HG03097 (cell line): ENCODE measurements at regions not wholly inside any gene's neighbourhood (a gene's known extent, or its start where the extent isn't known, plus 50 kb on each side); places are given as distances from the start of the nearest gene placed in this dataset.

Experiments
- ATAC-seq: cut with Tn5 transposase; IDR thresholded peaks from one replicate; pipeline ENCODE4 v1.9.1; 2021; ENCODE audit not compliant: unreplicated experiment, low FRiP score

DNA sequence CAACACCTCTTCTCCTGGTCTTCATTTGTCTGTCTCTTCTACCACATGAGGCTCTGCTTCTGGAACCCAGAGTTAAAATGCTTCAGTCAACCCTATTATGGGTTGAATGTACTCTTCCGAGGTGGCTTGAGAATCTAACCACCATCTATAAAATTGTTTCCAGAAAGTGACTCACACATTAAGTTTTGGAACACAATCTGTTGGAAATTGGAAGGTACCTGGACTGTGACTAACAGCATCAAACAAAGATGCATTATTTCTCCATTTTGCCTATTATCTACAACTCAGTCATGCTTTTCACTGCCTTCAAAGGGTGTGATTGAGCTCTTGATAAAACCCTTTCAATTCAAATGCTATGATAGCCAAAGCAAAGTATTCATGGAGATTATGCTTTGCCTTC is 499.0 kb upstream of the SEMA6D start:
- no peak for ATAC-seq

DNA sequence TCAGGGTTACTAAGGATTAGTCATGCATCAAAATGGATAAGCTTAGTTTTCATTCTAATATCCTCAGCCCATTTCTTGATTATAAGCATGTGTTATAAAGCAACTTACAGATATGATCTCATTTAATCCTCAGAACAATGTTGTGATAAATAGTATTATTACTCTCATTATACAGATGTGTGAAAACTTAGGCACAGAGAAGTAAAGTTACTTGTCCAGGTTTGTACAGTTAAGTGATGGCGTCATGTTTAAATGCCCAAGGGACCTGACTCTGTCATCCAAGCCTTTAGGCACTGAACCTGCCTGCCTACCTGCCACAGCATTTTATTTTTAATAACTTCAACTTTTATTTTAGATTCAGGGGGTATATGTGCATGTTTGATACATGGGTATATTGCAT is 472.9 kb upstream of the SEMA6D start:
- no peak for ATAC-seq

DNA sequence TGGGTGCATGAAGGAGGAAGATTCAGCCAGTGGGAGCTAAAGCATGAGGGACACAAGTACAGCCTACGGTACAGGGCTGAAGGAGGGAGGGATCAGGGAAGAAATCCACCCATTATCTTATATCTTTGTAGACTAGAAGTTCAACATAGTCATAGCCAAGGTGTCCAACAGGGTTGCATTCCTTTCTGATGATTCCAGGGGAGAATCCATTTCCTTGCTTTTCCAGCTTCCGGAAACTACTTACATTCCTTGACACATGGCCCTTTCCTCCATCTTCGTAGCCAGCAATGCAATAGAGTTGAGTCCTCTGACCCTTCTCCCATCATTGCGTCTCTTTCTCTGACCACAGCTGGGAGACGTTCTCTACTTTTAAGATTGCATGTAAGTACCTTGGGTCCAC is 471.0 kb upstream of the SEMA6D start:
- no peak for ATAC-seq

DNA sequence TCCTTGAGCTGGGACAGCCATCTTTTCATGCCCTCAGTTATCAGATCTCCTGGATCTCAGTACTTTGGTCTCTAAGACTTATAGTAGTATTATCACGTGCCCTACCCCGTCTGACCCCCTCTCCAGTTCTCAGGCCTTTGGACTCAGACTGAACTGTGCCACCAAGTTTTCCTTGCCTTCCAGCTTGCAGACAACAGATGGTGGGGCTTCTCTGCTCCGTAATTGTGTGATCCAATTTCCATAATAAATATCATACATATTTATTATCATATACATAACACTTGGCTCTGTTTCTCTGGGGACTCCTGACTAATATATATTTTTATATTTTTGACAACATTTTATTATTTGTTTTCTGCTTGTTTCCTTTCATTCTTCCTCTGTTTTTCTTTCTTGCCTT is 458.8 kb upstream of the SEMA6D start:
- ATAC-seq: no peak

DNA sequence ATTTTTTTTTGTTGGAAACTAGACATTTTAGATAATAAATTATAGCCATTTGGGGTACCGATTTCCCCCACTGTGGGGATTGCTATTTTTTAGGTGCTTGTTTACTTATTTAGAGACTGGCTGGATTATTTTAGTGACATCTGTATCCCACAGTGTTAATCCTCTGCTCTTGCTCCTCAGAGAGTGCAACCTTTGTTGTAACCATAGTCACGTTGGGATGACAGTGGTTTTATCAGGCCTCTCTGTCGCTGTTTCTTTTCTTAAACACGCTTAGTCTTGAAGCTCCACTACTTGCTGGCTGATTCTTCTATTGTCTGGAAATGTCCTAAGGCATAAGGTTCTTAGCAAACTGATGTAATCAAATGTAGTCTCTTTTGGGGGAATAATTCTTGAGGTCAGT is 451.6 kb upstream of the SEMA6D start:
- no peak for ATAC-seq

DNA sequence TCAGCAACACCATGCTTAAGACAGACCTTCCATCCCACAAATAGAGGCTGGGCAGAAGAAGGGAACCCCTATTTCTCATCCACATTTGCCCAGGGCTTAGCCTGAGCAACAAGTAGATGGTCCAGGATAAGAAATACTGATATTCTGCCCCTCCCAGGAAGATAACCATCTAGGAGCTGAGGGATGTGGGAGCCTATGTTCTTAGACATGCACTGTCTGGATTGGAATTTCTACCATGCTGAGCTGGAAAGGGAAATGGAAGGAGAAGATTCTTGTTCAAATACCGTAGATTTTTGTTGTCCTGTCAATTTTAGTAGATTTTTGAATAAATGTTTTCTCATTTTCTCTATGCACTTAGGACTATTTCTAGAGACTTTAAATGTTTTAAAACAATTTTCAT is 450.7 kb upstream of the SEMA6D start:
- ATAC-seq: no peak

DNA sequence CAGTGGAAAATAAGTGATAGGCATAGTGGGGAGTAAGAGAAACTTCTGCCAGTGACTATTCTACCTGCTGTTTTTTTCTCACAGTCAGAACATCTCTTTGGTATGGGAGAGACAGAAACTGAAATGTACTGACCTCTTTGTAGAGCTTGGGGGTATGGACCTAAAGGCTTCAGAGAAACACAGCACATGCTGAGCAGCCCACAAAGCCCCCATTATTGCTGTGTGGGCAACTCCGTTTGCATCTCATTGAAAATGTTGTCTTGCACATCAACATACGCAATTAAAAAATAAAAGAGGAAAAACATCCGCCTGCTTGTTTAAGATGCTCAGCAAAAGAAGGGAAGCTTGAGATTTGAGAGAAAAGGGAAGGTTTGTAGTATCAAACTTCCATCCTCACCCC is 443.4 kb upstream of the SEMA6D start:
- no peak for ATAC-seq

DNA sequence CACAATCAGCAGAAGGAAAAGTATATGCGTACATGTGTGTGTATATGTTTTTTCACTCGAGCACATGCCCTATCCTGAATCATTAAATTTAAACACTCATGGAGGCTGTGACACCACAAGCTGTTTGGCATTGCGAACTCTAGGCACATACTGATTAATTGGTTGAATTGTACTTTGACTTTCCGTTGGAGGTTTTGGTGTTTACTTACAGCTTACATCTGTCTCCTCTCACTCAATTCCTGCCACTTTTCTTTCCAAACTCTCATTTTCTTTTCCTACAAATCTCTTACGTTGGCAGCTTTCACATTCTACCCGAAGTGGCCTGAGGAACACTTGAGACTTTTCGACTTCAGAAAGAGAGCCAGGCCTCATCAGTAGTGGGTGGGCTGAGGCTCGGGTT is 434.1 kb upstream of the SEMA6D start:
- ATAC-seq: no peak

DNA sequence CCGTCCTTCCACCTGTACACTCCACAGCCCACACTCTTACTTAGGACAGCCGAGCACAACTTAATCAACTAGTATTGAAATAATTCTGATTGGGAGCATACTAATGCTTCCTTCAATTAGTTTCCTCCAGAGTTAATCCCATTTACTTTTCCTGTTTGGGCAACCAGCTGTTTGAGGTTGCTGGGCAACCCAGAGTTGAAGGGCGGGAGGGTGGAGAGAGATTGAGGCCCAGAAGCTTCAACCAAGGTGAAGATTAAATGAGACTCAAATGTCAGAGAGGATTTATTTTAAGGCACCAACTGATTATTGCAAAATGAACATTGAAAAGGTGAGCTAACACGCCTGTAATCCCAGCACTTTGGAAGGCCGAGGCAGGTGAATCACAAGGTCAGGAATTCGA is 428.5 kb upstream of the SEMA6D start:
- ATAC-seq: no peak

DNA sequence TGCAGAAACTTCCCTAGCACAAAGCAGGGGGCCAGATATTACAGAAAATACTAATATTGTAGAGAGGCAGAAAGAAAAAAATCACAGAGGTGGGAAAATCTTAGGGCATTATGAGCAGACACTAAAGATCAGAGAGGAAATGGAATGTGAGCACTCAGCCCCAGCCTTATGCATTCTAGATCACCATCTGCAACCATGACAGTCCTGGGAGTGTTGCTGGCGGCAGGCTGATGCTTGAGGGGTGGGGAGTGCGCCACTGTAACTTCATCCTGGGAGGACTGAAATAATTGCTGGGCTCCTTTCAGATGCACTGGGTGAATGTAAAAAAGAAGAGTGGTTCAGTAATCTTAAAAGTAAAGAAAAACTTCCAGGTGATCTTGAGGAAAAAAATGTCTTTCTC is 427.6 kb upstream of the SEMA6D start:
- no peak for ATAC-seq

DNA sequence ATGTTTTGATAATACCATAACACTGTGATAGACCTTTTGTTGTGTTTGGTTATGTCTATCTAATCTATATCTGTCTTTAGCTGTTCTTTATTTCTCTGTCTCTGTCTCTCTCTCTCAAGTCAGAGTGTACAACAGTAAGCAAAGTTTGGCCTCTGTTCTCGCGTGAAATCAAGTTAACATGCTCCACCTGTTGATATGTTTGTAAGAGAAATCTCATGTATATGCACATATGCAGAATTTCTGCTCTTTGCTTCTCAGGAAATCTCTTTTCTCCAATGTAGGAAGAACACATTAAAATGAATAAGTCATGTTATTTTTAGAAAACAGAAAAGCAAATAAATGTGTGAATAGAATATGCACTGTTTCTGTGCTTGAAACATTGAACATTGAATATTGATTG is 425.5 kb upstream of the SEMA6D start:
- no peak for ATAC-seq

DNA sequence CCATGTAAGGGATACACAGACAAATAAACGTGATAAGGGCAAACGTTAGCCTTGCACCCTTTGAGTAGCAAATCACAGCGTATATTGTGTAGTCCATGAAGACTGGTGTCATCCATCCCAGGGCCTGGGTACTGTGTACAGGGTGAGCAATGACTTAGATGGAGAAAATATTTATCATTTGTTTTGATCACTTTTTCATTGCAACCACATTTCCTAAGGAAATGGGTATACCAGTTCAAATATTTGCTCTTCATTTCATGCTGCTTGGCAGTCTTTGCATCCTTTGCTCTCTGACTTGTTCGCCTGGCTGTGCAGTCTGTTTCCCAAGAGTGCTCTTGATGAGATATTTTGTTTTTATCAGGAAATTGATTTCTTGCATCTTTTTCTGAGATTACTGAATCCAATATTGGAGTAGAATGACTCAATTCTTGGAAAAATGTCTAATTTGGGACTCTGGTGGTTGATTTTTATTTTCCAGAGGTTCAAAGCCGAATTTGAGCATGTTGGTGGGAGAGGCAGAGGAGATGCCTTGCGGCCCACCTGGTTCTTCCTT is 424.6 kb upstream of the SEMA6D start:
- ATAC-seq: no peak

DNA sequence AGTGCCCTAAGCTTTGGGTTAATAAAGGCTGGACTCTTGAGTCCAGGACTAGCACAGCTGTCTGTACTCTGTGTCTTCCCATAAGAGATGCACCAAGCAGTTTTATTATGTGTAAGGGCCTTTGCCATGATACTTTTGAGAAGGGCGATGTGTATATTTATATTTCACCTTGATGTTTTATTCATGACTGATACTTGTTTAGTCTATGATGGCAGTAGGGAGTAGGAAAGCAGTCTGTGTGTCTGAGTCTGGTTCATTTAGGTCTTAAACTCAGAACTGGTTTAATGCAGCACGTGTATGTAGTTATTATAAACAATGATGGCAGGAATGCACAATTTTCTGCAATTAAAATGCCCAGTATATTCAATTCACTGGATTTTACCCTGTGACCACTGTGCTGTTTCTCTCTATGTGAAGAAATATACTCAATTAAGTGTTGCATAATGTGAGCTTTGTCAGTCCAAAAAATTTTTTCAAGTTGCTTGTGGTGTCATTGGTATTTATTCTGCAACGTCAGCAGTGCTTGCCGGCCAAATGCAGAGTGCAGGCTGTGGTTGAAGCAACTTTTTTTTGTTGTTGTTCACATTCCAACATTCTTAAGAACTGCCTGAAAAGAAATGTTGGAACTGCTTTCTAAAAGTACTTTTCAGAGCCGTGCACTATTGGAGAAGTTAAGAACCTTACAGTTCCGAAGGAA is 423.7 kb upstream of the SEMA6D start:
- no peak for ATAC-seq

DNA sequence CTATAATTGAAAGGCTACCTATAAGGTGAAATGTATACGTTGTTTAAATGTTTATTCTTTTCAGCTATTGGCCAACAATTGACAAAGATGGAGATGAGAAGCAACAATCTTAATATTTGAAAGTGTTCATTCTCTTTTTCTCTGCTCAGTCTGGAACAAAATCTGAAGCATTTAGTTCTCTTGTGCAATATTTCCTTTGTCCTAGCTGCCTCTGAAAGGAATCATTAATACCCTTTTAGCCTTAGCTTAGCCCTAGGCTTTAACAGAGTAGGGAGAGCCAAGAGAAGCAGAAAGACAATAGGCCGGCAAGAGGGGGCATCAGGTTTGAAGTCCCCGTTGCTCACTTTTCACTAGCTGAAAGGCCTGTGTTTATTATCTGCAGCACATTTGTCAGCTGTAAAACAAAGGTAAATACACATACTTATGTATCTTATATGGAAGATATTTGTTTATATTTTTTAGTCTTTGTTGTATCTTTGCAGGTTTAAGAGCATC is 422.5 kb upstream of the SEMA6D start:
- no peak for ATAC-seq

DNA sequence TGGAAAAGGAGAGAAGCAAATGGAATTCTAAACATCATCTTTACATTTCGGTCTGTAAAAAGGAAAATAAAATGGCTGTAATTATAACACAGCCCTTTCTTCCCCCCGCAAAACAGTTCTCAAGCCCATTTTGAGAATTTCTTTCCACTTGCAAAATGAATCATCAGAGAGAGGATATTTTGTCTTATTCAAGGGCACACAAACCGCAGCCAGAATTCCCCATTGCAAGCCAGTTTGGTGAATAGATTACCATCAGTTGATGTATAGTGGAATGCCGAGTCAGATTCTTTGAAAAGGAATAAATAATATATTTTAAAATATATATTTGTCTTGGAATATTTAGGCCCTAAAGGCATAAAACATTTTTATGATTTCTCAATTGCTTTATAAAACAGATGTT is 420.4 kb upstream of the SEMA6D start:
- no peak for ATAC-seq

DNA sequence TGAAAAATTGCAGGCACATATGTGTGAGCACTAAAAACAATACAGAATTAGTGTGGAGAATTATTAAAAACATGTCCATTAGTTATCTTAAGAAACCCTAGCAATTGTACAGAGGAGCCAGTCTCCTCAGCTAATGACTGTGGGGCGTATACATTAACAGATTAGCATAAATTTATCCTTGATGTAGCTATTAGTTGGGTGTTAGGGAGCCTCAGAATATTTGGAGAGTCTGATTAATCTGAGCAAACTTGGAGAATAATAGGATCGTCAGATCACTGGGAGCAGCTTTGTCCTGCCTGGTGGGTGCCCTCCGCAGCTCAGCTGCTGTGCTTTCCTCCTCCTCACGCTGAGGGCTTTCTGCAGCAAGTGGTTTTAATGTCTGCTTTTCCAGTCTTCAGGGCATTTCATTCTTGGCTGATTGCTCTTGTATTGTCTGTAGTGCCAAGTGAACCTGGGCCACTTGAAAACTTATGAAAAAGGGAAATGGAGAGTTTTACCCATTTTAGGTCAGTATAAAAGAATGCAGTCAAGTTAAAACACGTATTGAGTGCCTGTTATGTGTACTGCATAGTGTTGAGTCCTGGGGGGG is 417.4 kb upstream of the SEMA6D start:
- no peak for ATAC-seq

DNA sequence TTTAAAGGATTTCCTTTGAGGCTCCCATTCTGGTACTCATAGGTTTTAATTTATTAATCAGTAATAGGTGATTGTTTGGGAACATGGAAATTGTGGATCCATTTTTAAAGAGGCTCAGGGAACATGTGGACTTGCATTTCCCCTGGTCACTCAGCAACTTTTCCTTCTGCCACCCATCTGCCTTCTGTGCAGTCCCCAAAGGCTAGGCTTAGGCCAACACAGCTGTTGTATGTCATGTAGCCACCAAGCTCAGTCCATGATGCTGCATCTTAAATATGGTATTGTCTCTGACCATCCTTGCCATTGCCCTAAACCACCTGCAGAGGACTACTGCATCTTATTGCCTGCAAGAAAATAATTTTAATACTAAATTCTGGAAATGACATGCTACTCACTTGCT is 416.7 kb upstream of the SEMA6D start:
- ATAC-seq: no peak

DNA sequence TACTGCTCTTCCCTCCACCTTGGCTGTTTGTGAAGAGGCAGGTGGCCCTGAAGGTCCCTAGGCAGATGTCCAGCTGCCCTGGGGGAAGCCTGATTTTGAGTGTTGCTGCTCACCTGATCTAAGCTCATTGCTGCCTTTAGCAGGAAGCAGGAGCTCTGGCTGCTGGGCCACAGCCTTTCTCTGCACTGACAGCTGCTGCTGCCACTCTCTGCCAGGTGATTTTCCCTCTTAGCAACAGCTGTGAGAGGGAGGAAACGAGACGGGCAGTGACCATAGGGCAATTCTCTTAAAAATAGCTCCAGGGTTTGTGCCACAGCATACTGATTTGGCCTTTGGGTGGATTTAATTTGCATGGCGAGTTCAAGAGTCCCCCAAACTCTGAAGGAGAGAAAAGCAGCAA is 415.8 kb upstream of the SEMA6D start:
- no peak for ATAC-seq

DNA sequence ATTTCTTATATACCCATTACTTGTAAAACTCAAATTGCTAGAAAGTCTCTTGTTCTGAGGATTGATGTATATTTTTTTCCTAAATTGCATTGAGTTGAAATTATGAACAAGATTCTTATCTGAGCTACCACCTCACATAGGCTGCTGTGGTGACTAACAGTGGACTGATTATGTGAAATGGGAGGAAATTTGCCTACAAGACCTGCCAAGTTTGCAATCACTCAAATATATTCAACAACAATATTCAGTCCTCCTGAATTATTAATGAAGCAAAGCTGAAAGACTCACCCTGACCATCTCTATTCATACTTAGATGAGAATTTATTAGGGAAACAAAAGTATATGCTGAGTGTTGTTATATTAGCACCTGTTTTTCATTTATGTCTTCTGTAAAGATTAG is 412.6 kb upstream of the SEMA6D start:
- no peak for ATAC-seq

DNA sequence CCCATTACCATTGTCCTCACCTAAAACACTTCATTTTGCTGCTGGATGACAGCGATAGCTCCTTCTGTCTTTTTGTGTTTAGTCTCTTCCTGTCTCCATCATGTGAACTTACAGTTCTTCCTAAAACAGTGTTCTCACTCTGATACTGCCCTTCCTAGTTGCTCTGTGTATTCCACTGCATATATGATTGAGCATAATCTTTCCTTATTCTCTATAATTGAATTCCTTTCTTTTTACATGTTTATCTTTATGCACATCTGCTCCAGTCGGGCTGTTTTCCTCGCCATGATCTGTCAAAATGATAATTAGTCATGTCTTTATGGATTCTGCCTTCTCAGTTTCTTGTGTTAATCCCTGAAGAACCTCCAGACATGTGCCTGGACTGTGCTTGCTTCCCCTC is 405.1 kb upstream of the SEMA6D start:
- no peak for ATAC-seq

DNA sequence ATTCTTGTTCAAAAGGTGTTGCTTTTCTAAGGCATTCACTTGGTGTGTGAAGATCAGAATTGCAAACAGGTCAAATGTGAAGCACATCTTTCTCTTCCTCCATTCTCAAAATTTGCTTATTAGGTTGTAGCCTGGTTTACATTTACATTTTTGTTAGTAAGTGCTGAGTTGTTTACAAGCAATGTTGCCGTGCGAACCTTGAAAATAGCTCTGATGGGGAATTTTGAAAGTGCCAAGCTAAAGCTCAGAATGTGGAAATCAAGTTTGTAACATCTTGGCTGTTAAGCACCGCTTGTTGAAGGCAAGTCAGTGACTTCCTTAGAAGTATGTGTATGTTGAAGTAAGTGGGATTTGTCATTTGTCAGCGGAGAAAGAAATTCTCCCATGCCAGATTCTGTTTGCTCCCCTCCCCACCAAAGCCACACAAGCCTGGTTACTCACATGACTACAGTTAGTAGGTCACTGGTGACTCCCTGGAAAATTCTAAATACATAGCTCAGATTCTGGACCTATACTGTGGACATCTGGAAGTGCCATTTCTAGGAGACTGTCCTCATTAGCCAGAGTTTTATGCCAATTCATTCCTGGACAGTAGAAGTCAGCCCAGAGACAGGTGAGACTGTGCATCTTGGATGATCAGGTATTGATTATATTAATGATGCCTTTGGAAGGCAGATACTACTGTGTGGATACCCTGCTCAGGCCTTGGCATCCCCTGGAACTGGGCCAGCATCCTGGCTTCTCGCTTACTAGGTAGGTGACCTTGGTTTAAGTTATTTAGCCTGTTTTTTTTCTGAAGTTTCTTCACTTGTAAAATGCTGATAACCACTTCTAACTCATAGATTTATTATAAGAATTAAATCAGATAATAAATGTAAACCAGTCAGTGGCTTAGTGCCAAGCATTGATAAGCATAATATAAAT is 390.6 kb upstream of the SEMA6D start:
- no peak for ATAC-seq
